Suprapubic skin (tissue), 4 donors: ENCODE measurements at regions not wholly inside any gene's neighbourhood (a gene's known extent, or its start where the extent isn't known, plus 50 kb on each side); places are given as distances from the start of the nearest gene placed in this dataset.

Experiments used
- DNase-seq, 2 donors: peaks; one replicate each; pipeline ENCODE4 v3.0.0-alpha.2; 2019; ENCODE audit warnings: low spot score in 2 of 2
- H3K27ac ChIP-seq: fragments of 200-600 bp; sonication (generic); one replicate; pipeline ENCODE4 v1.5.1; 2019
- H3K27me3 ChIP-seq: fragments of 200-600 bp; sonication (generic); one replicate; pipeline ENCODE4 v1.5.1; 2019
- H3K36me3 ChIP-seq: fragments of 200-600 bp; sonication (generic); one replicate; pipeline ENCODE4 v1.5.1; 2019
- H3K4me1 ChIP-seq: fragments of 200-600 bp; sonication (generic); one replicate; pipeline ENCODE4 v1.5.1; 2019
- H3K4me3 ChIP-seq: fragments of 200-600 bp; sonication (generic); one replicate; pipeline ENCODE4 v1.5.1; 2019; ENCODE audit warnings: mild to moderate bottlenecking
- H3K9me3 ChIP-seq: fragments of 200-600 bp; sonication (generic); one replicate; pipeline ENCODE4 v1.5.1; 2019
- EP300 ChIP-seq: sonication (generic); formaldehyde crosslinking; IDR thresholded peaks from one replicate; pipeline ENCODE4 v1.6.1; 2017; ENCODE audit warnings: antibody characterized with exemption
- POLR2A ChIP-seq, 2 donors: fragments of 450-650 bp; IDR thresholded peaks; one replicate each; pipeline ENCODE4 v1.6.1; 2017; ENCODE audit warnings: antibody characterized with exemption in 2 of 2, mild to moderate bottlenecking in 2 of 2, moderate library complexity in 2 of 2
- POLR2AphosphoS5 ChIP-seq, 3 donors: sonication (generic); formaldehyde crosslinking; IDR thresholded peaks; one replicate each; pipeline ENCODE4 v1.6.1; 2017; ENCODE audit warnings: antibody characterized with exemption in 3 of 3
- WGBS: methylation state at CpG from one replicate; pipeline ENCODE4 v1.1.5; 2018; 5-methylcytosine and 5-hydroxymethylcytosine counted together
- TF ChIP-seq, protein P1 (sequence below), 2 donors: fragments of 200-600 bp in 1 of 2; fragments of 450-650 bp in 1 of 2; sonication (generic) in 1 of 2; IDR thresholded peaks; one replicate each; pipeline ENCODE4 v1.5.1; 2016 to 2019; ENCODE audit warnings: antibody characterized with exemption in 2 of 2, mild to moderate bottlenecking in 1 of 2, moderate library complexity in 1 of 2

- Histone ChIP-seq H3K4me3 (no peak overlapping the region), H3K36me3 (no peaks in the 10 kb centered on the region), H3K4me1 (no peaks in the 10 kb centered on the region), H3K9me3 (no peaks in the 10 kb centered on the region), H3K27me3 (no peaks in the 10 kb centered on the region), H3K27ac (no peak overlapping the region)
- TF ChIP-seq EP300 (no peak), POLR2AphosphoS5 (IDR thresholded peaks at IDR 0.05) (no peak), POLR2A (IDR thresholded peaks at IDR 0.05) (no peak)
- TF ChIP-seq, protein P1, sequence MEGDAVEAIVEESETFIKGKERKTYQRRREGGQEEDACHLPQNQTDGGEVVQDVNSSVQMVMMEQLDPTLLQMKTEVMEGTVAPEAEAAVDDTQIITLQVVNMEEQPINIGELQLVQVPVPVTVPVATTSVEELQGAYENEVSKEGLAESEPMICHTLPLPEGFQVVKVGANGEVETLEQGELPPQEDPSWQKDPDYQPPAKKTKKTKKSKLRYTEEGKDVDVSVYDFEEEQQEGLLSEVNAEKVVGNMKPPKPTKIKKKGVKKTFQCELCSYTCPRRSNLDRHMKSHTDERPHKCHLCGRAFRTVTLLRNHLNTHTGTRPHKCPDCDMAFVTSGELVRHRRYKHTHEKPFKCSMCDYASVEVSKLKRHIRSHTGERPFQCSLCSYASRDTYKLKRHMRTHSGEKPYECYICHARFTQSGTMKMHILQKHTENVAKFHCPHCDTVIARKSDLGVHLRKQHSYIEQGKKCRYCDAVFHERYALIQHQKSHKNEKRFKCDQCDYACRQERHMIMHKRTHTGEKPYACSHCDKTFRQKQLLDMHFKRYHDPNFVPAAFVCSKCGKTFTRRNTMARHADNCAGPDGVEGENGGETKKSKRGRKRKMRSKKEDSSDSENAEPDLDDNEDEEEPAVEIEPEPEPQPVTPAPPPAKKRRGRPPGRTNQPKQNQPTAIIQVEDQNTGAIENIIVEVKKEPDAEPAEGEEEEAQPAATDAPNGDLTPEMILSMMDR (IDR thresholded peaks at IDR 0.05): no peak
- DNase-seq: no peak
- 89% methylated on average over 4 of the region's 4 CpGs for WGBS
Measured at GRCh38 chr9:121587863-121588262, 63.6 kb upstream of the DAB2IP start.

GRCh38 chr9:121589986-121590385, 61.4 kb upstream of the DAB2IP start:
- Histone ChIP-seq H3K27me3 (no peaks in the 10 kb centered on the region), H3K9me3 (no peaks in the 10 kb centered on the region), H3K4me3 (no peak overlapping the region), H3K4me1 (no peaks in the 10 kb centered on the region), H3K36me3 (no peaks in the 10 kb centered on the region), H3K27ac (no peak overlapping the region)
- no peak for TF ChIP-seq EP300
- no peak for TF ChIP-seq POLR2A (IDR thresholded peaks at IDR 0.05)
- no peak for TF ChIP-seq POLR2AphosphoS5 (IDR thresholded peaks at IDR 0.05)
- TF ChIP-seq, protein P1 (IDR thresholded peaks at IDR 0.05): no peak
- 90% methylated on average over 5 of the region's 5 CpGs for WGBS
- DNase-seq: no peak

DNA sequence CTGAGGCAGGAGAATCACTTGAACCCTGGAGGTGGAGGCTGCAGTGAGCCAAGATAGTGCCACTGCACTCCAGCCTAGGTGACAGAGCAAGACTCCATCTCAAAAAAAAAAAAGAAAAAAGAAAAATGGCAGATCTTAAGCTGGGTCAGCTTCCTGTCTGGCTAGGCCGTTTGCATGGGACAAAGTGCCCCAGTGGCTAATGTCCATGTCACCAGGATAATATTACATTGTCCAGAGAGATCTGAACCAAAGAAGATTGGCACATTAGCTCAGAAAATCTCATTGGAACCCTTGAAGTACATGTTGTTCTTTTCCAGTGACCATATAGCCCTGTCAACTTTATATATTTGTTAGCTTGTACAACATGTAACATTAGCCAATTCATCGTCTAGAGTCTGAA, 59.2 kb upstream of the DAB2IP start:
- Histone ChIP-seq H3K9me3 (no peaks in the 10 kb centered on the region), H3K4me3 (no peak overlapping the region), H3K4me1 (no peaks in the 10 kb centered on the region), H3K27ac (no peak overlapping the region), H3K27me3 (no peaks in the 10 kb centered on the region), H3K36me3 (no peaks in the 10 kb centered on the region)
- TF ChIP-seq POLR2AphosphoS5 (IDR thresholded peaks at IDR 0.05): no peak
- no peak for TF ChIP-seq EP300
- no peak for DNase-seq
- 82% methylated on average over 2 of the region's 2 CpGs for WGBS

GRCh38 chr9:121593066-121593465, 58.4 kb upstream of the DAB2IP start:
- Histone ChIP-seq H3K36me3 (no peaks in the 10 kb centered on the region), H3K9me3 (no peaks in the 10 kb centered on the region), H3K27me3 (no peaks in the 10 kb centered on the region), H3K4me1 (no peaks in the 10 kb centered on the region), H3K27ac (no peak overlapping the region), H3K4me3 (no peak overlapping the region)
- WGBS: 84% methylated on average over 7 of the region's 7 CpGs
- no peak for DNase-seq
- no peak for TF ChIP-seq EP300
- TF ChIP-seq POLR2AphosphoS5 (IDR thresholded peaks at IDR 0.05): no peak
- TF ChIP-seq, protein P1 (IDR thresholded peaks at IDR 0.05): no peak
- no peak for TF ChIP-seq POLR2A (IDR thresholded peaks at IDR 0.05)

- 79% methylated on average over 1 of the region's 1 CpG for WGBS
- H3K4me3 ChIP-seq: no peak overlapping the region
- no peak for TF ChIP-seq POLR2A (IDR thresholded peaks at IDR 0.05)
- TF ChIP-seq POLR2AphosphoS5 (IDR thresholded peaks at IDR 0.05): no peak
- TF ChIP-seq, protein P1 (IDR thresholded peaks at IDR 0.05): no peak
- TF ChIP-seq EP300: no peak
- peaks cover 33% of the 10 kb centered on the region for H3K4me1 ChIP-seq
- no peak overlapping the region for H3K27ac ChIP-seq
- no peaks in the 10 kb centered on the region for H3K27me3 ChIP-seq
- no peaks in the 10 kb centered on the region for H3K9me3 ChIP-seq
- no peaks in the 10 kb centered on the region for H3K36me3 ChIP-seq
- no peak for DNase-seq
Measured at GRCh38 chr9:121596515-121596914, 54.9 kb upstream of the DAB2IP start.

DNA sequence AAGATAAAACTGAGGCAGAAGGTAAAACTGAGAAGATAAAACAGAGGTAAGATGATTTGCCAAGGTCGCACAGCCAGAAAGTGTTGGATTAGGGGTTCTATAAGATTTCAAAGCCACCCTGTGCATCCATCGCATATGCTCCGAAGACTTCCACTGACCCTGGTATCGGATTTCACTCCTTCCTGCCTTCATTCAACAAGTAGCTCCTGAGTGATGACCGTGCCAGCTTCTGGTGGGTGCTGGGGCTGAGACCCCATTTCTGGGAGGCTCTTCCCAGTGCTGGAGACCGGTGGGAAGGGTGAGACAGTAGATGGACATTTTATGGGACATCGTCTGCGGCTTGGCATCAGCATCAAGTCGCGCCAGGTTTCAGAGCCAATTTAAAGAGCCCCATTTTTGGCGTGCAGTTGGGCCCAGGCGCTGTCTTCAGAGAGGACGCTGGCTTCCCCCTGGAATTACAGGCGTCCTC, 53.7 kb upstream of the DAB2IP start:
- Histone ChIP-seq H3K27ac (no peak overlapping the region), H3K4me3 (peak overlapping the region; percentile 79), H3K9me3 (no peaks in the 10 kb centered on the region), H3K4me1 (peaks cover 34% of the 10 kb centered on the region), H3K27me3 (no peaks in the 10 kb centered on the region), H3K36me3 (no peaks in the 10 kb centered on the region)
- WGBS: 60% methylated on average over 8 of the region's 14 CpGs
- TF ChIP-seq POLR2A (IDR thresholded peaks at IDR 0.05) (no peak), POLR2AphosphoS5 (IDR thresholded peaks at IDR 0.05) (no peak), EP300 (no peak)
- TF ChIP-seq, protein P1 (IDR thresholded peaks at IDR 0.05): no peak
- DNase-seq: no peak
